Activated CD8-positive, alpha-beta memory T cell treated with anti-CD3 and anti-CD28 coated beads, Interleukin-2, amount 10 ng/mL, durations not matched to agents 7 days and 5 days (primary cell): ENCODE measurements at regions not wholly inside any gene's neighbourhood (a gene's known extent, or its start where the extent isn't known, plus 50 kb on each side); places are given as distances from the start of the nearest gene placed in this dataset.
A peak's percentile ranks its signal among the peaks of the same experiment; 100 is the strongest.

Source experiments
- ATAC-seq: fragments of 150-1000 bp; cut with Tn5 transposase; one replicate; pipeline ENCODE4 v1.10.0; 2021; ENCODE audit warnings: moderate library complexity
- CTCF ChIA-PET: fragments of 350-600 bp; sonication (Branson Sonifier 250); formaldehyde crosslinking; loops from one replicate; lab custom pipeline; 2021; ENCODE audit warnings: antibody characterized with exemption; lab: Charles Lee
- DNase-seq: peaks from one replicate; pipeline ENCODE4 v3.0.0-alpha.2; 2020
- H3K27ac Mint-ChIP-seq: one replicate; pipeline ENCODE4 v1.8.0; 2021; ENCODE audit warnings: mild to moderate bottlenecking, mixed read lengths
- H3K27me3 Mint-ChIP-seq: one replicate; pipeline ENCODE4 v1.8.0; 2021; ENCODE audit warnings: mixed read lengths
- H3K36me3 Mint-ChIP-seq: one replicate; pipeline ENCODE4 v1.8.0; 2021; ENCODE audit warnings: mild to moderate bottlenecking, mixed read lengths
- H3K4me1 Mint-ChIP-seq: one replicate; pipeline ENCODE4 v1.8.0; 2021; ENCODE audit warnings: mixed read lengths
- H3K4me3 Mint-ChIP-seq: one replicate; pipeline ENCODE4 v1.8.0; 2021; ENCODE audit warnings: mild to moderate bottlenecking, moderate library complexity, mixed read lengths
- H3K9me3 Mint-ChIP-seq: one replicate; pipeline ENCODE4 v1.8.0; 2022; ENCODE audit warnings: low read depth, mixed read lengths

GRCh38 chr2:8103085-8103708 is 578.7 kb upstream of the ID2 start:
- no peak overlapping the region for H3K27ac Mint-ChIP-seq
- DNase-seq (no peak), ATAC-seq (no peak)
- H3K27me3 Mint-ChIP-seq = peaks cover 5% of the 10 kb centered on the region
- H3K4me3 Mint-ChIP-seq = no peak overlapping the region
- CTCF ChIA-PET = no interaction called here
- H3K36me3 Mint-ChIP-seq = no peaks in the 10 kb centered on the region
- no peaks in the 10 kb centered on the region for H3K9me3 Mint-ChIP-seq
- peaks cover 11% of the 10 kb centered on the region for H3K4me1 Mint-ChIP-seq

- Mint-ChIP-seq H3K27me3 (peaks cover 5% of the 10 kb centered on the region), H3K36me3 (peaks cover 4% of the 10 kb centered on the region), H3K4me3 (no peak overlapping the region), H3K27ac (no peak overlapping the region), H3K4me1 (peaks cover 9% of the 10 kb centered on the region), H3K9me3 (no peaks in the 10 kb centered on the region)
- CTCF ChIA-PET = interaction anchor here (0.9 kb wide), 1 partner anchor 9 kb away, joined by 3 read pairs; no protein-coding TSS in a partner anchor
- DNase-seq = no peak
- no peak for ATAC-seq
Measured at GRCh38 chr2:8107150-8107549, 574.7 kb upstream of the ID2 start.

- CTCF ChIA-PET = interaction anchor here (0.9 kb wide), 1 partner anchor 10 kb away, joined by 3 read pairs; no protein-coding TSS in a partner anchor
- H3K36me3 Mint-ChIP-seq = peaks cover 4% of the 10 kb centered on the region
- no peak overlapping the region for H3K27ac Mint-ChIP-seq
- no peak for ATAC-seq
- no peak for DNase-seq
- peaks cover 9% of the 10 kb centered on the region for H3K4me1 Mint-ChIP-seq
- H3K9me3 Mint-ChIP-seq = no peaks in the 10 kb centered on the region
- peaks cover 5% of the 10 kb centered on the region for H3K27me3 Mint-ChIP-seq
- no peak overlapping the region for H3K4me3 Mint-ChIP-seq
Measured at GRCh38 chr2:8107621-8108378, 574.1 kb upstream of the ID2 start.

GRCh38 chr2:8110716-8111115 is 571.1 kb upstream of the ID2 start:
- H3K4me3 Mint-ChIP-seq = no peak overlapping the region
- no peak overlapping the region for H3K27ac Mint-ChIP-seq
- DNase-seq (no peak), ATAC-seq (no peak)
- H3K4me1 Mint-ChIP-seq = peaks cover 9% of the 10 kb centered on the region
- H3K27me3 Mint-ChIP-seq = peaks cover 4% of the 10 kb centered on the region
- peaks cover 8% of the 10 kb centered on the region for H3K36me3 Mint-ChIP-seq
- CTCF ChIA-PET = no interaction called here
- H3K9me3 Mint-ChIP-seq = no peaks in the 10 kb centered on the region

GRCh38 chr2:8111193-8111592 is 570.7 kb upstream of the ID2 start:
- Mint-ChIP-seq H3K27ac (no peak overlapping the region), H3K9me3 (no peaks in the 10 kb centered on the region), H3K4me1 (peaks cover 9% of the 10 kb centered on the region), H3K4me3 (no peak overlapping the region), H3K27me3 (no peaks in the 10 kb centered on the region), H3K36me3 (peaks cover 8% of the 10 kb centered on the region)
- no peak for ATAC-seq
- CTCF ChIA-PET = no interaction called here
- no peak for DNase-seq

- no peak for ATAC-seq
- Mint-ChIP-seq H3K36me3 (peaks cover 10% of the 10 kb centered on the region), H3K27me3 (no peaks in the 10 kb centered on the region), H3K27ac (no peak overlapping the region), H3K4me1 (peaks cover 13% of the 10 kb centered on the region), H3K9me3 (no peaks in the 10 kb centered on the region), H3K4me3 (no peak overlapping the region)
- DNase-seq = no peak
- CTCF ChIA-PET = no interaction called here
Measured at GRCh38 chr2:8115456-8115855, 566.4 kb upstream of the ID2 start.

GRCh38 chr2:8115966-8116365 is 565.9 kb upstream of the ID2 start:
- Mint-ChIP-seq H3K4me1 (peaks cover 15% of the 10 kb centered on the region), H3K27me3 (no peaks in the 10 kb centered on the region), H3K27ac (no peak overlapping the region), H3K9me3 (no peaks in the 10 kb centered on the region), H3K36me3 (peaks cover 10% of the 10 kb centered on the region), H3K4me3 (no peak overlapping the region)
- ATAC-seq (no peak), DNase-seq (no peak)
- CTCF ChIA-PET = no interaction called here

- no peak for DNase-seq
- CTCF ChIA-PET = no interaction called here
- Mint-ChIP-seq H3K27me3 (no peaks in the 10 kb centered on the region), H3K27ac (no peak overlapping the region), H3K4me1 (peaks cover 15% of the 10 kb centered on the region), H3K9me3 (no peaks in the 10 kb centered on the region), H3K4me3 (no peak overlapping the region), H3K36me3 (peaks cover 5% of the 10 kb centered on the region)
- ATAC-seq = no peak
Measured at GRCh38 chr2:8116661-8117060, 565.2 kb upstream of the ID2 start.

GRCh38 chr2:8118940-8119781 is 562.7 kb upstream of the ID2 start:
- Mint-ChIP-seq H3K9me3 (no peaks in the 10 kb centered on the region), H3K27me3 (no peaks in the 10 kb centered on the region), H3K4me3 (no peak overlapping the region), H3K36me3 (peaks cover 3% of the 10 kb centered on the region), H3K4me1 (peaks cover 15% of the 10 kb centered on the region), H3K27ac (no peak overlapping the region)
- ATAC-seq (no peak), DNase-seq (no peak)
- CTCF ChIA-PET = no interaction called here

- peak overlapping the region; percentile 75 for H3K27ac Mint-ChIP-seq
- no peak overlapping the region for H3K4me3 Mint-ChIP-seq
- peak; percentile 53 for ATAC-seq
- CTCF ChIA-PET = no interaction called here
- H3K27me3 Mint-ChIP-seq = no peaks in the 10 kb centered on the region
- peaks cover 15% of the 10 kb centered on the region for H3K4me1 Mint-ChIP-seq
- H3K36me3 Mint-ChIP-seq = peaks cover 2% of the 10 kb centered on the region
- no peak for DNase-seq
- no peaks in the 10 kb centered on the region for H3K9me3 Mint-ChIP-seq
Measured at GRCh38 chr2:8119782-8120505, 561.9 kb upstream of the ID2 start.

GRCh38 chr2:8120506-8120860 is 561.4 kb upstream of the ID2 start:
- H3K4me1 Mint-ChIP-seq = peaks cover 15% of the 10 kb centered on the region
- ATAC-seq (no peak), DNase-seq (no peak)
- H3K4me3 Mint-ChIP-seq = no peak overlapping the region
- peaks cover 2% of the 10 kb centered on the region for H3K36me3 Mint-ChIP-seq
- H3K9me3 Mint-ChIP-seq = no peaks in the 10 kb centered on the region
- peak overlapping the region; percentile 75 for H3K27ac Mint-ChIP-seq
- CTCF ChIA-PET = no interaction called here
- no peaks in the 10 kb centered on the region for H3K27me3 Mint-ChIP-seq

GRCh38 chr2:8121022-8121825 is 560.6 kb upstream of the ID2 start:
- ATAC-seq (no peak), DNase-seq (no peak)
- H3K4me3 Mint-ChIP-seq = no peak overlapping the region
- H3K4me1 Mint-ChIP-seq = peaks cover 15% of the 10 kb centered on the region
- peaks cover 2% of the 10 kb centered on the region for H3K36me3 Mint-ChIP-seq
- no peaks in the 10 kb centered on the region for H3K27me3 Mint-ChIP-seq
- H3K9me3 Mint-ChIP-seq = no peaks in the 10 kb centered on the region
- H3K27ac Mint-ChIP-seq = no peak overlapping the region
- CTCF ChIA-PET = interaction anchor here (0.9 kb wide), 1 partner anchor 23 kb away, joined by 3 read pairs; no protein-coding TSS in a partner anchor
